ENCODE measurements at regions not wholly inside any gene's neighbourhood (a gene's known extent, or its start where the extent isn't known, plus 50 kb on each side); places are given as distances from the start of the nearest gene placed in this dataset.

DNA sequence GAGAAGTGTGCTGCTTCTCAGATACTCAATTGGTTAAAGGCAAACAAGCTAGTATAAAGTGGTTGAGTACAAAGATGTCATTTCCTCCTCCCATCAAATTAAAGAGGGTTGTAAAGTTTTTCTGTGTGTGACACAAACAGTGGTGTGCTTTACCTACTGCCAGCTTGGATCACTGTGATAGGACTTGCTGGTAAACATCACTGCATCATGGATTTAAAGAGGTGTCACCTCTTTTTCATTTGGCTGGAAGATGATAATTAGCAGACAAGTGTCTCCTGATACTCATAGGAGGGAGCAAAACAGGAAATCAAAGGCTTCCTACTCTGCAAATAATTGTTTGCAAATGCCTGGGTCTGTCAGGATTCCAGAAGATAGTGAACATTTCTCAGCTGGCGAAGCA is 200.5 kb downstream of the MDFIC start (continued):
- no peak for TF ChIP-seq ZNF114 (CRISPR knock-in tag; IDR thresholded peaks at IDR 0.05)
- no peak for TF ChIP-seq ZNF331 (CRISPR knock-in tag; IDR thresholded peaks at IDR 0.05; ENCODE audit: low read depth)
- TF ChIP-seq, protein P1, sequence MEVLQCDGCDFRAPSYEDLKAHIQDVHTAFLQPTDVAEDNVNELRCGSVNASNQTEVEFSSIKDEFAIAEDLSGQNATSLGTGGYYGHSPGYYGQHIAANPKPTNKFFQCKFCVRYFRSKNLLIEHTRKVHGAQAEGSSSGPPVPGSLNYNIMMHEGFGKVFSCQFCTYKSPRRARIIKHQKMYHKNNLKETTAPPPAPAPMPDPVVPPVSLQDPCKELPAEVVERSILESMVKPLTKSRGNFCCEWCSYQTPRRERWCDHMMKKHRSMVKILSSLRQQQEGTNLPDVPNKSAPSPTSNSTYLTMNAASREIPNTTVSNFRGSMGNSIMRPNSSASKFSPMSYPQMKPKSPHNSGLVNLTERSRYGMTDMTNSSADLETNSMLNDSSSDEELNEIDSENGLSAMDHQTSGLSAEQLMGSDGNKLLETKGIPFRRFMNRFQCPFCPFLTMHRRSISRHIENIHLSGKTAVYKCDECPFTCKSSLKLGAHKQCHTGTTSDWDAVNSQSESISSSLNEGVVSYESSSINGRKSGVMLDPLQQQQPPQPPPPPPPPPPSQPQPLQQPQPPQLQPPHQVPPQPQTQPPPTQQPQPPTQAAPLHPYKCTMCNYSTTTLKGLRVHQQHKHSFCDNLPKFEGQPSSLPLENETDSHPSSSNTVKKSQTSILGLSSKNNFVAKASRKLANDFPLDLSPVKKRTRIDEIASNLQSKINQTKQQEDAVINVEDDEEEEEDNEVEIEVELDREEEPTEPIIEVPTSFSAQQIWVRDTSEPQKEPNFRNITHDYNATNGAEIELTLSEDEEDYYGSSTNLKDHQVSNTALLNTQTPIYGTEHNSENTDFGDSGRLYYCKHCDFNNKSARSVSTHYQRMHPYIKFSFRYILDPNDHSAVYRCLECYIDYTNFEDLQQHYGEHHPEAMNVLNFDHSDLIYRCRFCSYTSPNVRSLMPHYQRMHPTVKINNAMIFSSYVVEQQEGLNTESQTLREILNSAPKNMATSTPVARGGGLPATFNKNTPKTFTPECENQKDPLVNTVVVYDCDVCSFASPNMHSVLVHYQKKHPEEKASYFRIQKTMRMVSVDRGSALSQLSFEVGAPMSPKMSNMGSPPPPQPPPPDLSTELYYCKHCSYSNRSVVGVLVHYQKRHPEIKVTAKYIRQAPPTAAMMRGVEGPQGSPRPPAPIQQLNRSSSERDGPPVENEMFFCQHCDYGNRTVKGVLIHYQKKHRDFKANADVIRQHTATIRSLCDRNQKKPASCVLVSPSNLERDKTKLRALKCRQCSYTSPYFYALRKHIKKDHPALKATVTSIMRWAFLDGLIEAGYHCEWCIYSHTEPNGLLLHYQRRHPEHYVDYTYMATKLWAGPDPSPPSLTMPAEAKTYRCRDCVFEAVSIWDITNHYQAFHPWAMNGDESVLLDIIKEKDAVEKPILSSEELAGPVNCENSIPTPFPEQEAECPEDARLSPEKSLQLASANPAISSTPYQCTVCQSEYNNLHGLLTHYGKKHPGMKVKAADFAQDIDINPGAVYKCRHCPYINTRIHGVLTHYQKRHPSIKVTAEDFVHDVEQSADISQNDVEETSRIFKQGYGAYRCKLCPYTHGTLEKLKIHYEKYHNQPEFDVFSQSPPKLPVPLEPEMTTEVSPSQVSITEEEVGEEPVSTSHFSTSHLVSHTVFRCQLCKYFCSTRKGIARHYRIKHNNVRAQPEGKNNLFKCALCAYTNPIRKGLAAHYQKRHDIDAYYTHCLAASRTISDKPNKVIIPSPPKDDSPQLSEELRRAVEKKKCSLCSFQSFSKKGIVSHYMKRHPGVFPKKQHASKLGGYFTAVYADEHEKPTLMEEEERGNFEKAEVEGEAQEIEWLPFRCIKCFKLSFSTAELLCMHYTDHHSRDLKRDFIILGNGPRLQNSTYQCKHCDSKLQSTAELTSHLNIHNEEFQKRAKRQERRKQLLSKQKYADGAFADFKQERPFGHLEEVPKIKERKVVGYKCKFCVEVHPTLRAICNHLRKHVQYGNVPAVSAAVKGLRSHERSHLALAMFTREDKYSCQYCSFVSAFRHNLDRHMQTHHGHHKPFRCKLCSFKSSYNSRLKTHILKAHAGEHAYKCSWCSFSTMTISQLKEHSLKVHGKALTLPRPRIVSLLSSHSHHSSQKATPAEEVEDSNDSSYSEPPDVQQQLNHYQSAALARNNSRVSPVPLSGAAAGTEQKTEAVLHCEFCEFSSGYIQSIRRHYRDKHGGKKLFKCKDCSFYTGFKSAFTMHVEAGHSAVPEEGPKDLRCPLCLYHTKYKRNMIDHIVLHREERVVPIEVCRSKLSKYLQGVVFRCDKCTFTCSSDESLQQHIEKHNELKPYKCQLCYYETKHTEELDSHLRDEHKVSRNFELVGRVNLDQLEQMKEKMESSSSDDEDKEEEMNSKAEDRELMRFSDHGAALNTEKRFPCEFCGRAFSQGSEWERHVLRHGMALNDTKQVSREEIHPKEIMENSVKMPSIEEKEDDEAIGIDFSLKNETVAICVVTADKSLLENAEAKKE (CRISPR knock-in tag; IDR thresholded peaks at IDR 0.05), result no peak
- no peak for TF ChIP-seq JUNB (IDR thresholded peaks at IDR 0.05; ENCODE audit: unreplicated experiment)
- TF ChIP-seq, protein P2, sequence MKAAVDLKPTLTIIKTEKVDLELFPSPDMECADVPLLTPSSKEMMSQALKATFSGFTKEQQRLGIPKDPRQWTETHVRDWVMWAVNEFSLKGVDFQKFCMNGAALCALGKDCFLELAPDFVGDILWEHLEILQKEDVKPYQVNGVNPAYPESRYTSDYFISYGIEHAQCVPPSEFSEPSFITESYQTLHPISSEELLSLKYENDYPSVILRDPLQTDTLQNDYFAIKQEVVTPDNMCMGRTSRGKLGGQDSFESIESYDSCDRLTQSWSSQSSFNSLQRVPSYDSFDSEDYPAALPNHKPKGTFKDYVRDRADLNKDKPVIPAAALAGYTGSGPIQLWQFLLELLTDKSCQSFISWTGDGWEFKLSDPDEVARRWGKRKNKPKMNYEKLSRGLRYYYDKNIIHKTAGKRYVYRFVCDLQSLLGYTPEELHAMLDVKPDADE (IDR thresholded peaks at IDR 0.05), result no peak
- TF ChIP-seq EZH2 (IDR thresholded peaks at IDR 0.05; ENCODE audit: low read depth, unreplicated experiment), result no peak
- no peak for TF ChIP-seq STAT1 (IDR thresholded peaks at IDR 0.05; ENCODE audit: unreplicated experiment)

GRCh38 chr7:115117748-115118147 is 195.9 kb downstream of the MDFIC start:
- no peak overlapping the region for H3K27ac Mint-ChIP-seq
- Histone ChIP-seq H3K9me2 (ENCODE audit: insufficient read depth) (no peaks in the 10 kb centered on the region), H3K27ac (ENCODE audit: low read depth) (no peak overlapping the region), H3K27me3 (ENCODE audit: insufficient read depth) (no peaks in the 10 kb centered on the region), H3K4me3 (no peak overlapping the region), H2AFZ (no peak overlapping the region), H3K79me2 (replicated peaks; ENCODE audit: insufficient read depth) (no peaks in the 10 kb centered on the region), H3K4me1 (ENCODE audit: insufficient read depth) (no peaks in the 10 kb centered on the region), H3F3A (replicated peaks; ENCODE audit: low read depth) (no peaks in the 10 kb centered on the region), H3K4me2 (no peak overlapping the region), H3K36me3 (ENCODE audit: insufficient read depth) (no peaks in the 10 kb centered on the region), H4K20me1 (replicated peaks; ENCODE audit: insufficient read depth) (no peaks in the 10 kb centered on the region)
- H3K4me3 Mint-ChIP-seq, result no peak overlapping the region
- ATAC-seq (no peak), DNase-seq (ENCODE audit: low spot score) (peak; percentile 19)
- no peaks in the 10 kb centered on the region; the same call in 2 of the 3 replicates for H3K4me1 Mint-ChIP-seq
- peaks cover 6% of the 10 kb centered on the region; the same call in 1 of the 3 replicates for H3K36me3 Mint-ChIP-seq (ENCODE audit: low read depth)
- H3K27me3 Mint-ChIP-seq (ENCODE audit: insufficient read depth, low read depth, poor library complexity), result peaks cover 2% of the 10 kb centered on the region
- H3K9me3 Mint-ChIP-seq, result peaks cover 4% of the 10 kb centered on the region; the same call in 1 of the 3 replicates
- TF ChIP-seq, protein P1 (CRISPR knock-in tag; IDR thresholded peaks at IDR 0.05), result no peak
- no peak for TF ChIP-seq EZH2 (IDR thresholded peaks at IDR 0.05; ENCODE audit: low read depth, unreplicated experiment)
- TF ChIP-seq NANOG (IDR thresholded peaks at IDR 0.05; ENCODE audit: borderline replicate concordance), result no peak
- TF ChIP-seq STAT1 (IDR thresholded peaks at IDR 0.05; ENCODE audit: unreplicated experiment), result no peak
